GM10266 (cell line): ENCODE measurements at regions not wholly inside any gene's neighbourhood (a gene's known extent, or its start where the extent isn't known, plus 50 kb on each side); places are given as distances from the start of the nearest gene placed in this dataset.

ENCODE experiments used
- DNase-seq: peaks from one replicate; pipeline ENCODE4 v3.0.0; 2012; ENCODE audit errors: extremely low spot score
- TF ChIP-seq, protein P1 (sequence below): IDR thresholded peaks from 2 replicates; pipeline ENCODE4 v1.5.1; 2012; ENCODE audit warnings: mild to moderate bottlenecking, low read depth; ENCODE audit not compliant: control insufficient read depth, insufficient read depth; ENCODE audit errors: missing control alignments

DNA sequence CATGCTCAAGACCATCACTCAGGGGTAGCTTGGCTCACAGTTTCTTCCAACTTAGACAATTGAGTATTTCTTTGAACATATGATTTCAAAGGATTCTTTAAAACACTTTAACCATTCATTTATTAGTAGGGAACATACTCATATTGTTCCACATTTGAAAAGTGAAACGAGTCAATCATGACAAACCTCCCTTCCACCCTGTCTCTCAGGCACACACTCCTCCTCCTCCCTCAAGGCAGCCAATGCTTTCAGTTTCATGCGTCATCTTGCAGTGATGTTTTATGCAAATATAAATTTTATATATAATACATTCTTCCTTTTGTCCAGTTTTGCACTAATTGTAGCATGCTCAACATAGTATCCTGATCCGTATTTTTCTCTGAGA lies 126.0 kb upstream of the BOD1 start:
- TF ChIP-seq, protein P1, sequence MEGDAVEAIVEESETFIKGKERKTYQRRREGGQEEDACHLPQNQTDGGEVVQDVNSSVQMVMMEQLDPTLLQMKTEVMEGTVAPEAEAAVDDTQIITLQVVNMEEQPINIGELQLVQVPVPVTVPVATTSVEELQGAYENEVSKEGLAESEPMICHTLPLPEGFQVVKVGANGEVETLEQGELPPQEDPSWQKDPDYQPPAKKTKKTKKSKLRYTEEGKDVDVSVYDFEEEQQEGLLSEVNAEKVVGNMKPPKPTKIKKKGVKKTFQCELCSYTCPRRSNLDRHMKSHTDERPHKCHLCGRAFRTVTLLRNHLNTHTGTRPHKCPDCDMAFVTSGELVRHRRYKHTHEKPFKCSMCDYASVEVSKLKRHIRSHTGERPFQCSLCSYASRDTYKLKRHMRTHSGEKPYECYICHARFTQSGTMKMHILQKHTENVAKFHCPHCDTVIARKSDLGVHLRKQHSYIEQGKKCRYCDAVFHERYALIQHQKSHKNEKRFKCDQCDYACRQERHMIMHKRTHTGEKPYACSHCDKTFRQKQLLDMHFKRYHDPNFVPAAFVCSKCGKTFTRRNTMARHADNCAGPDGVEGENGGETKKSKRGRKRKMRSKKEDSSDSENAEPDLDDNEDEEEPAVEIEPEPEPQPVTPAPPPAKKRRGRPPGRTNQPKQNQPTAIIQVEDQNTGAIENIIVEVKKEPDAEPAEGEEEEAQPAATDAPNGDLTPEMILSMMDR: no peak
- peak; percentile 78 for DNase-seq

DNA sequence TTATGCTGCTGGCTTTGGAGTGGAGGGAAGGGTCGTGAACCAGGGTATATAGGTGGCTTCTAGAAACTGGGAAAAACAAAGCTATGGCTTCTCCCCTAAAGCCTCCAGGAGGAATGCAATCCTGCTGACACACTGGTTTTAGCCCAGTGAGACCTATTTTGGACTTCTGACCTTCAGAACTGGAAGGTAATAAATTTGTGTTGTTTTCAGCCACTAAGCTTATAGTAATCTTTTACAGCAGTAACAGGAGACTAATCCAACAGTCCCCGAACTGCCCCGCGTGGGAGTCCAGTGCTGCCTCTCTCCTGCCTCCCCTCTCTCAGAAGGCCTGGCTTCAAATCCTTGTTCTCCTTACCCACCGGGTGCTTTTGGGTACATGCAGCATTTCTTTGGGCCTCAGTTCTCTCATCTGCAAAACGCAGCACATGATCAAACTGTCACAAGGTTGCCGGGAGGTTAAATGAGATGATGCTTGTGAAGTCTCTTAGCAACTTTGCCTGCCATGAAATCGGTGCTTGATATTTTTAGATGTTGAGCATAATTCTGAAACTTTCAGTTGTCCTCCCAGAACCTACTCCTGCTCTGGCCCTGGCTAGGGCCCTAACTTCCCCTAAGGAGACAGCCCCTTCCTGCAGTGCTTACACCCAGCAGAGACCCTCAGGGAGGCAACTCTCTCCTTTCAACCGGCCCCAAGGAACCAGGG lies 127.3 kb upstream of the BOD1 start:
- TF ChIP-seq, protein P1: no peak
- DNase-seq: peak; percentile 53

DNA sequence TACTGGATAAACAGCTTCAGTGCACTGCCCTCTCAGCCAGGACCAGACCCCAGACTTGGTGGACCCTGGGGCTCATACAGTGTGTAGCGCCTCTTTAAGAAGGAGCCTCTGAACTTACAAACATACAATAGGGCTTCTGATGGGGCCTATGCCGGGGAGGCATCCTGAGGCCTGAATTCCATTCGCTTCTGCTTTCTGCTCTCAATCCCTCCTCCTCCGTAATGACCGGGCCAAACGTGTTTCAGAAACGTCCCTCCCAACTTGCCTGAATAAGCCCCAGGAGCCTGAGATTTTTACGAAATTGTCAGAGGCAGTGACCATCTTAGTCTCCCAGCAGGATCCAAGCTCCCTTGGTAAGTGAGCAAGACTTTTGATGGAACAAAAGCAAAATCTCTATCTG lies 128.1 kb upstream of the BOD1 start:
- TF ChIP-seq, protein P1: no peak
- no peak for DNase-seq

DNA sequence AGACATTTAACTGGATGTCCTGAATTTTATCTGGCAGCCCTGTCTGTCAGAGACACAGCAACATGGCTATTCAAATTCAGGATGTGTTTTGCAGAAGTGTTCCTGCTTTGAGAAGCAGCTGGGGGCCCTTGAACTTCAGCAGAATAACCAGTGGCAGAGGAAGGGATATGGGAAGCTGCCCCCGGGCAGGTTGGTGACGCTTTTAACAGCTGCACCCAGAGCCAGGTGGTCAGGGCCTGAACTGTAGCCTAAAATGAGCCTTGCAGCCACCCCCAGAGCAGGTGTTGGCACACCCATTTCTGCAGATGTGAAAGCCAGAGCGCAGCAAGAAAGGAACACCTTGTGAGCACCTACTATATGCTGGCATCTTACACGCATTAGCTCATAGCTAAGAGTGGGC lies 128.7 kb upstream of the BOD1 start:
- no peak for DNase-seq
- TF ChIP-seq, protein P1: no peak

DNA sequence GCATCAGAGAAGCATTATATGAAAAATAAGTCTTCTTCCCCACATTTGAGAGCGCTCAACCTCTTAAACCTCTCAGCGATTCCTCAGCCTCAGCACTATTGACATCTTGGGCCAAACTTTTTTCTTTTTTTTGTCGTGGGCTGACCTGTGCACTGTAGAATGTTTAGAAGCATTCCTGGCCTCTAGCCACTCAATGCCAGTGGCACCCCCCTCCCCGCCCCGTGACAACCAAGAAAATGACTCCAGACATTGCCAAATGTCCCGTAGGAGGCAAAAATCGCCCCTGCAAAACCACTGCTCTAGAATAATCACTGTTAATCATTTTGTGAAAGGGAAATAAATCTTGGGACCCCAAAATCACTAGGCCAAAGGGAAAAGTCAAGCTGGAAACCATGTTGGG lies 129.1 kb upstream of the BOD1 start:
- TF ChIP-seq, protein P1: no peak
- no peak for DNase-seq

DNA sequence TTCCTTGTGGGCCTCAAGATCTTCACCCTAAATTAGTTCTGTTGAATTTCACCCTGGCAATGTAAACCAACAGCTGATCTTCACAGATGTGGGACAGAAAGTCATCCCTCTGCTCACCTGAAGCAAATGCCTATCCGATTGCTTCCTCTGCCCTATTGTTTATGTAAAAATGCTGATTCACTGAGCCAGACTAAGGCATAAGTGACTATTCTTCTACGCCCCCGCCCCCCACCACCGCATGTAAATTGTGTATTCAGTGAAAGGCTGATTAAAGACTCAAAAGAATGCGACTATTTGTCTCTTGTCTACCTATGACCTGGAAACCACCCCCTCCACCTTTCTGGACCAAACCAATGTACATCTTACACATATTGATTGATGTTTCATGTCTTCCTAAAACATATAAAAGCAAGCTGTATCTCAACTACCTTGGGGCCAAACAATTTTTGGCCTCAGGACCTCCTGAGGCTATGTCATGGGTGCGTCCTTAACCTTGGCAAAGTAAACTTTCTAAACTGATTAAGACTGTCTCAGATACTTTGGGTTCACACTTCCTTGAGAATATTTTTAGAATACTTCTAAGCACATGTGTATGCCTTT lies 129.7 kb upstream of the BOD1 start:
- TF ChIP-seq, protein P1: no peak
- DNase-seq: no peak

DNA sequence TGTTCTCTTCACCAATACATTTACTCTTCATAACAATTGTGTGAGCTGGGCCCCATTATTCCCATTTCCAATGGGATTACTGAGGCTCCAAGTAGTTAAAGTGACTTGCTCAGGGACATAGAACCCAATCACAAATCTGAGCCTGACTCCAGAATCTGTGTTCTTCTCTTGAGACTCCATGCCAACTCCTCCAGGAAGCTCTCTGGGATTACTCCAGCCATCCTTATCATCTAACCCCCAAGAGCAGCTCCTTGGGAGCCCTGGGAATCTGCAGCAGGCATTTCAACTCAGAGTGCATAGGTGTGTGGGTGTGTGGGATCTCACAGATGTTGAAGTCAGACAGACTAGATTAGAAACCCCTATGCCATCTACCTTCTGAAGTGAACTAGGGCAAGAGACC lies 131.4 kb upstream of the BOD1 start:
- DNase-seq: no peak
- TF ChIP-seq, protein P1: no peak
